ENCODE measurements at regions not wholly inside any gene's neighbourhood (a gene's known extent, or its start where the extent isn't known, plus 50 kb on each side); places are given as distances from the start of the nearest gene placed in this dataset.

DNA sequence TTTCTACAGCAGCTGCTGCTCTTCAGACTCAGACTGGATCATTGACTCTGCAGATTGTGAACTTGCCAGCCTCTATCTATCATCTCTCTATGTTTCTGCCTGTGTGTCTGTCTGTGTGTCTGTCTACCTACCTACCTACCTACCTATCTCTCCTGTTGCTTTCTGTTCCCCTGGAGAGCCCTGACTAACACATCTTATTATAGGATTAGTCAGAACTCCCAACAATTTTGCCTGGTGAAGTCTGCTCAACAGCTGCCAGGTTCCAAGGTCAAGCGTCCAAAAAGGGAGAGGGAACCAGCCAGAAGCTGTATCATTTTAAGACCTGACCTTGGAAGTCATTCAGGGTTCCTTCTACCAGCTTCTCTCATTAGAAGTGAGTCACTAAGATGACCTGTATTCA, 579.0 kb upstream of the DPP6 start:
- no peak for DNase-seq

DNA sequence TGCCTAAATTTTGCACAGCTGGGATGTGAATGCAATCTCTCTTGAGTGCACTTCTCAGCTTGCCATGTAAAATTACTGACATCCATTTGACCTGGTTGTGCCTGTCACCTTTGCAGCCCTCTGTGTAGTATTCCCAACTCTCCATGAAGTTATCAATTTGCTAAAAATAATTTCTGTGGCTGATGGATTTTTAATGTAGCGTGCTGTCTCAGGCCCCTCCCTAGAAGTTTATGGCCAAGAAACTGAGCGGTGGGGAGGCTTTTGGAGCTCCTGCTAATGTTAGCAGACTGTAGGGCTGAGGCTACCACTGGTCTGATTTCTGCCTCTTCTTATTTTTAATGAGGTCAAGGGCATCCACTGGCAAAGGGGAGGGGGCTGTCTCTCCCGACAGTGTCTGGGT, 577.0 kb upstream of the DPP6 start:
- no peak for DNase-seq

DNA sequence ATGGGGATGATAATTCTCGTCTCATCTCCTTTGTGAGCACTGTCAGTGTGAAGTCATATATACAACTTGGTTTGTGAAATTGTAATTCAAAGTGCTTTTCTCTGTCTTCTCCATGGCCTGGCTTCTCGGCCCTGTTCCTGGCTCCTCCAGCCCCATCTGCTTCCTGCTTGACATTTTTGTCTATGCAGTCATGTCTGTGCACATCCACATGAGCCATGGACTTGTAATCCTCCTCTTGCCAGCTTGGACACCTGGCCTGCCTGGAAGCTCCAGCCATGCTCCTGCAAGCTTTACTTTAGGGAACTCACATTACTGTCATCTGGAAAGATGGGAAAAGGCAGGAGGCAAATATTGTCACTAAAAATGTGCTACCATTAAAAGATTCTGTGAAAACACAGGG, 576.0 kb upstream of the DPP6 start:
- no peak for DNase-seq

DNA sequence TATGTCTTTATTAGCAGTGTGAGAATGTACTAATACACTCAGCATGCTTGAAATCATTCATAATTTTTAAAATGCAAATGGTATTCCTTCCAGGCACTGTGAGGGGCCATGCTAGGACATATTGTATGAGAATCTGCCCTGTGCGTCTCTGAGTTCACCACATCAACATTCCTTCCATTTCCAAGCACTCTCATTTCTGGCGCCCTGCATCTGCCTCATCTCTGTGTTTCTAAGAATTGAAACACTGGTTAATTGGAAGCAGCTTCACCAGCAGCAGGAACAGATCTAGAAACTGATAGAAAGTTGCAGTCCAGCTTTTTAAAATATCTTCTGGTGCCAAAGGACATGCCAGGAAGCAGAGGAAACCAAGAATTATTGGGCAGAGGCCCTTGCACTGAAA, 555.9 kb upstream of the DPP6 start:
- no peak for DNase-seq

DNA sequence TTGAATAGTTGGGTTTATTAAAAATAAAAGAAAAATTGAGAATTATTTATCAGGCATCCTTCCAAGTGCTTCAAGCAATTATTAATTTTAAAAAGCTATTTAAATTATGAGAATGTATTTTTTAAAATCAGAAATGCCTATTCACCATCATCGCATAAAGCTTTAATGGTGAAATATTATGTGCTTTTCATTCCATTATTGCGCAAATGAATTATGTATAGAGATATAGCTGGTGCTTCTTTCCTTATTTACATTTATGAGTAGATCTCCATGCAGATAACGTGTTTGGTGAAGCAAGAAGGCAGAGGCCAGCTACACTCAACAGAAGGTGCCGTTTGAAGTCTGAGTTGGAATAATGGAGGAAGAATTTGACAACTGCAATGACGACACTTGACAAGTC, 549.1 kb upstream of the DPP6 start:
- DNase-seq = no peak

DNA sequence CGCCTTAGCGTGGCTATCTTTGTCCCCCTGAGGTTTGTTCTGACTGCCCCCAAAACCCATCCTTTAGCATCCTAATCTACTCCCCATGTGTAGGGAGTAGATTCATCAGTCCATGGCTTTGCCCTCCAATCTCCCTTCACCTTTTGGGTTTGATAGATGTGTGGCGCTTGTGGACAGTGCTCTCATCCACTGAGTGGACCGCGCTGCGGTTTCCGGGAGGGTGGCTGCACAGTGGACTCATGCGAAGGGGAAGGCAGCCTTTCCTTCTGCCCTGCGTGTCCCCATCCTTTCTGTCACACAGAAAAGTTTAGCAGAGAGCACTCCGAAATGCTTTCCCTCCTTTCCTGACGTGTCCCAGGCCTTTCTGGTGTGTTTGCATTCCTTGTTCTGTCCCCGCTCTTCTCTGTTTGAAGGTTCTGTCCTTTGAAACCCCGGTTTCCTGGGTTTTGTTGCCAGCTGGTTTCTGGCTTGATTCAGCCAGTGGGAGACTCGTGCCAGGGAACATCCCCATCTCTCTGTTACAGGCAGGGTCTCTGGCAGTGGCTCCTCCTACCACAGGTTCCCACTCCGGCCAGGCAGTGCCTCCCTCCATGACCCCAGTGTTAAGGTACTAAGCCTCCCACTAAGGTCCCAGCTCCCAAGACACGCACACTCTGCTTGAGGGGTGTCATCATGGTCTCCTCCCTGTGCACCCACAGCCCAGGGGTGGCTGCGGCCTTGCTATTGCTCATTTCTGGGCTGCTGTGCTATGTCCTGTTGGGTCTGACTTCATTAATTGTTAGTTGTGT, 547.7 kb upstream of the DPP6 start:
- DNase-seq = no peak

DNA sequence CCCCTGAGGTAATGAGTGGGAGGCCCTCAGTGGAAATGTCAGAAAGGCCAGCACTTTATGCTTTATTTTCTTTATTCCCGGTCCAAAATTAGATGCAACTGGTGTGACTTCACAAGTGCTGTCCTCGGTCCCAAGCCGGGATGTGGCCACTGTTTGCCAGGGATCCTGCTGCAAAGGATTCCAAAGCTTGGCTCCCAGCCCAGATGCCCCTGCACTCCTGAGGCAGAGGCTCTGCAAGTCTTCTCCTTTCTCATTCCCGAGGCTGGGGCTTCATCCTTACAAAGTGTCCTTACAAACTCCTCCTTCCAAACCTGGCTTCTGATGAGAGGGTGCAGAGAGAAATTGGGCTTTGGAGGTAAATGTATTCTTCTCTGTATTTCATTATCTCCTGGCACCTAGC, 544.3 kb upstream of the DPP6 start:
- no peak for DNase-seq

DNA sequence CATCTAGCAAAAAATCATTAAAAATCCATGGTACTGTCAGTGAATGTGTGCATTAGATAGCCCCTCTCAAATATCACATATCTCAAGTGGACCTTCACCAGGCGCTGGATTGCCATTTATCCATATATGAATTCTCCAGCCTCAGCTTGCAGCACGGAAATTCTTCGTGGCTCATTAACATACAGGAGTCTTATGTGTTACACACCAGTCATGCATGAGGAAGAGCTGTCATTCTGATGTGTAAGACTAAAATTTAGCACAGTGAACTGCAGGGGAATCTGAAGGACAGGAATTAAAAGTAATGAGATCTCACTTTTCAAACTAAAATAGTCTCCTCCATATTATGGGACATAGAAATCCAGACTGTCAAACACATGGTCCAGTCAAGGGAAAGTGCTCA, 542.4 kb upstream of the DPP6 start:
- DNase-seq = no peak

DNA sequence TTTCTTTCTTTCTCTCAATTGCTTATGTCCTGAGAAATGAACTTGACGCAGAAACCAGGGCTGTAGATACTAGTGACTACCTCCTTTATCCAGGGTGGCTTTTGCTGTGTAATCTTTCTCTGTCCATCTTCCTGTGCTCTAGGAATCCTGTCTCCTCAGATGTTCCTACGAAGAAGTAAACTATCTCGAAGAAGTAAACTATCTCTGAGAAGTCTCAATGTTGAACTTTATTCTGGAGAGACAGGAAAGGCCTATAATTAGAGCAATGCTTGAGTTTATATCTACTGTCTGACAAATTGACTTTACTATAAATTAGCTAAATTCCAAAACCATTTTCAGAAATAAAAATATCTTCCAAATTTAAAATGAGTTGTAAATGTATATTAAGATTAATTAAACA, 541.5 kb upstream of the DPP6 start:
- no peak for DNase-seq

DNA sequence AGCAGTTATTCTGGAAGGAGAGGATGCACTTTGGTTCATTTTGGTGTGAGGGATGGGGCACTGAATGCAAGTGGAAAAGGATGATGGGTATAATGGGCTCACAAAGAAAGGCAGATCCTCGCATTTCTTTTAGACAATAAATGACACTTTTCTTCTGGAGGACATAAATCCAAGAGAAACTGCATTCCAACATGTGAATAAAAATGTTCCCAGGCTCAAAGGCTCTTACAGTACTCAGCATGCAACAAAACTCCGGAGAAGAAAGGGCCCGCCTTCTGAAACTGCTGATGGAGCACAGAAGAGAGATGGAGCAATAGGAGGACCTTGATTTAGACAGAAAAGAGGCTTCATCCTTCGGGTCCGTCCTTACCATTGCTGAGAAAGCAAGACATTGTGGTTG, 538.2 kb upstream of the DPP6 start:
- DNase-seq = no peak

DNA sequence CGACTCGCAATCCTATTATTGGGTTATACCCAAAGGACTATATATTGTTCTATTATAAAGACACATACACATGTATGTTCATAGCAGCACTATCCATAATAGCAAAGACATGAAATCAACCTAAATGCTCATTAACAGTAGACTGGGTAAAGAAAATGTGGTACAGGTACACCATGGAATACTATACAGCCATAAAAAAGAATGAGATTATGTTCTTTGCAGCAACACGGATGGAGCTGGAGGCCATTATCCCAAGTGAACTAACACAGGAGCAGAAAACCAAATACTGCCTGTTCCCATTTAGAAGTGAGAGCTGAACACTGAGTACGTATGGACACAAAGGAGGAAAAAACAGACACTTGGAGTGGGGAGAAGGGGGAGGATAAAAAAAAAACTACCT, 536.8 kb upstream of the DPP6 start:
- no peak for DNase-seq

DNA sequence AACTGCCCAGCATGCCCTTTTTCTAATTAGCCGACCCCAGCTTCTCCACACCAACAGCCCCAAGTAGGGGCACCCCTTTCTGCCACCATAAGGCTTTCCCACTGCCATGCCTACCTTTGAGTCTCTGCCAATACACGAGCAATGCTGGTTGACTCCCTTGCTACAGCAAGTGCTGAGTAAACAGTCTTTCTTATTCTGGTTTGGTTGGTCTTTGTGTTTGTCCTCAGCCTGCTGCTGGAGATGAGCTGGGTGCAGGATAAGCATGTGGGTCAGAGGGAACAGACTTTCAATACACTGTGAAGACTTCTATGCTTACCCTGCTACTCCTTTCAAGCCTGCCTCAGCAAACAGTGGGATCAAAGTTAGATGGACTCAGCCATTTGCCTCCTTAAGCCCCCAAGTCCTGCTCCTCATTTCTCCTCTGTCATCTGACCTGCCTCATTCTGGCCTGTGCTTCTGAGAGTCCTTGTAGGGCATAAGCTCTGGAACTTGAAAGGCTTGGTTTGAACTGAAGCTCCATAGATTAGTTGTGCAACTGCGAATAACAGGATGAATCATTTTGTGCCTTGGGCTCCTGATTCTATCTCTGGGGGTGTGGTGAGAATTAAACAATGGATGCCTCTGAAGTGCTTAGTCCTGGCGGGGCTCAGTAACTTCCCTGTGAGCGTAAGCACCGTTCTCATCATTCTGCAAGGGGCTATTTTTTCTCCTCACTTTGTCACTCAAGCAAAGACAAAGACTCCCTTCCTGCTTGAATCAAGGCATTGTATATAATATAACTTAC, 533.8 kb upstream of the DPP6 start:
- no peak for DNase-seq

DNA sequence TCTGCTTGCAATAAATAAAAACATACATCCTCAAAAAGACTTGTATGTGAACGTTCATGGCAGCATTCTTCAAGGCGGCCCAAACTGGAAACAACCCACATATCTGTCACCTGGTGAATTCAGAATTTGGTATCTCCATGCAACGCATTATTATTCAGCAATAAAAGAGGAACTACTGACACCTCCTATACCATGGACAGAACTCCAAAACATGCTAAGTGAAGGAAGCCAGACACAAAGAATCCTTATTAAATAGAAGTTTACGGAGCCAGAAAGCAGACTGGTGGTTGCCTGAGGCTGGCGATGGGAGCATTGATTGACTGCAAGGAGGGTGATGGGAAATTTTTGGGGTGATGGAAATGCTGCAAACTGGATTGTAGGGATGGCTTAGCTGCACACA, 530.8 kb upstream of the DPP6 start:
- DNase-seq = no peak

DNA sequence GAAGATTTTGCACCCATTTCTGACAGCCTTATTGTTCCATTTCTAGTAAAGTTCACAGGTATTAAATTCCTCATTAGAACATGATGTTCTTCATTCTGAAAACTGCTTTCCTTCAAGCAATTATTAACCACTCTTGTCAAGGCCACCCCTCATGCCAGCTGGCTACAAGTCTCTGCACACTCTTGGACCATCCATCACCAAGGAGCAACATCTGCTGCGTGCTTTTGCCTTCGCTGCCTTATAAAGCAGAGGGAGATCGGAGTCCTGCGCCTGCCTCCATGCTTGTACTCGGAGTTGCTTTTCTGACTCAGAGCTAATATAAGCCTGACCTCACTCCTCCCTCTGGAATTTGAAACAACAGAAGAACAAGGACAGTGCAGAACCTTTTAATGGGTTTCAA, 529.9 kb upstream of the DPP6 start:
- peak; percentile 12 to 71 for DNase-seq

DNA sequence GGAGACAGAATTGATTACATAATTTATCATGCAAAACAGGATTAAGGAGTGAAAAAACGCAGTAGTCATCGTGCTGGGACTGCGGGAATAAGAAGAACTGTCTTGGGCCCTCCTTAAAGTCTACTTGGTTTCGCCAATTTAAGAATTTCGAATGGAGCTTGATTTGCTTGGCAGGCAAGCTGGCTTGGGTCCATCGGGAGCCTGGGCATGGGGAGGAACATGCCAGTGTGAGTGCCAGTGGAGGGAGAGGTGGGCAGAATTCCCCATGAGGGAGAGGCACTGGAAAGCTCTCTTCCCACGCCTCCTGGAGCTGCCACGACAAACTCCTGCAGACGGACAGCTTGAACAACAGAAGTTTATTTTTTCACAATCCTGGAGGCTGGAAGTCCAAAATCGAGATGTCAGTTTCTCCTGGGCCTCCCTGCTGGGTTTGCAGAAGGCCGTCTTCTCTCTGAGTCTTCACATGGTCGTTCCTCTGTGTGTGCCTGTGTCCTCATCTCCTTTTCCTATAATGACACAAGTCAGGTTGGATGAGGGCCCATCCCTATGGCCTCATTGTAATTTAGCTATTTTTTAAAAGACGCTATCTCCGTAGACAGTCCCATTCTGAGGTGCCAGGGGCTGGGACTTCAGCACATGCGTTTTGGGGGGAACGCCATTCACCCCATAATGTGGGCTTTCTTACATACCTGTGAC, 528.7 kb upstream of the DPP6 start:
- DNase-seq = no peak

DNA sequence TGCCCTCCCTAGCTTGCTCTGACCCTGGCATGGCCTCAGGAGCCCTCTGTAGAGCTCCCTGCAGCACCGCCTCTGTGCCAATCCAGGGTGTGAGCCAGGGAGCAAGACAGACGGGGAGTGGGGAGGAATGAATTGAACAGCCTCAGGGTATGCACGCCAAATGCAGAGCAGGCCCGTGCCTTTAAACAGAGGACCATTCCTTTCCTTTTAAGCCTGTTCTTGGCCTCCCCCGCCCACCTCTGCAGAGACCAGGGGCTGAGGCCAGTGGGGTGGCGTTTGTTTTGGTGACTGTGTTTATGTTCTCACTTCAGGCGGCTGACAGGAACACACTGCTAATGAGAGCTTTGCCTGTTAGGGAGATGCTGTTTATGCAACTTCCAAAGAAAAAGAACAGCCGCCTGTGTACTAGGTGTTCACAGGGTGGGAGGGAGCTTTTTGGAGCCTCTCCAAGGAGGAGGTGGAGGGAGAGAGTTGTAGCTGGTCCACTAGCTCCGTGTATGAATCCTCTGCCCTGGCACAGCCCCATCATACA, 528.1 kb upstream of the DPP6 start:
- no peak for DNase-seq

DNA sequence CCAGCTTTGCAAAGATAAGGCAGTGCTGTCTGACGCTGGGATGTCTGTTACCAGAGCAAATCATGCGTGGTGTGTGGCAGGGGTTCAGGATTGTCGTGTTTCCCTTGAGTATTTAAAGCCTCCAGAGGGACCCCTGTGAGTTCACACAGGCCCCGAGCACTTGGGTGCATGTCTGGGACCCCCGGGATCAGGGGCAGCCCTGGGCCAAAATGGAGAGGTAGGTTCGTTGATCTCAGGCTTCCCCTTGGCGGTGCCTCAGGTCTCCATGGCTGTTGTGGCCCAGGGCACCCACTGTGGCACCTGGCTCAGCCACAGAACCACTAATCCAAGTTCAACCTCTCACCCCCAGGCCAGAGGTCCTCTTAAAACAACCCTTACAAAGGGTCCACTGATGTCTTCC, 523.1 kb upstream of the DPP6 start:
- DNase-seq = no peak

DNA sequence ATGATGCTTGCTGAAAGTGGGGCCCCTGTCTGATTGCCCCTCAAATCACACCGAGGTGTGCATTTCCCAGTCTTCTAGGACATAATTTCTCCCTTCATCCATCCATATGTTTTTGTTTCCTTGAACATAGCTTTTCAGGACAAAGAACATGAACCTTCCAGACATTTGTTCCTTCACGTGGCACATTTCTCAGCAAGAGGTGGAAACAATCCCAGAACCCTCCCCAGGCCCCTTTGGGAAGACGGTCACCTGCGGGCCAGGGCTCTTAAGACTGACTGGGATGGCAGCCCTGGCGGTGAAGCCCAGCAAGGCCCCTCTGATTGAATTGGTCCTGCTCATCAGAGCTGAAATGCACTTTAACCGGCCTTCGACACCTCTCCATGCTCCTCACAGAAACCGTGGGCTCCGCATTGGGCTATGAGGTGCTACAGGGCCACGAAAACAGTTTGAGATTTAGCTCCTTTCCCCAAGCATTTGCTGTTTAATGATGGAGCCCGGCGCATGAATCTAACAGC, 522.5 kb upstream of the DPP6 start:
- DNase-seq = no peak

DNA sequence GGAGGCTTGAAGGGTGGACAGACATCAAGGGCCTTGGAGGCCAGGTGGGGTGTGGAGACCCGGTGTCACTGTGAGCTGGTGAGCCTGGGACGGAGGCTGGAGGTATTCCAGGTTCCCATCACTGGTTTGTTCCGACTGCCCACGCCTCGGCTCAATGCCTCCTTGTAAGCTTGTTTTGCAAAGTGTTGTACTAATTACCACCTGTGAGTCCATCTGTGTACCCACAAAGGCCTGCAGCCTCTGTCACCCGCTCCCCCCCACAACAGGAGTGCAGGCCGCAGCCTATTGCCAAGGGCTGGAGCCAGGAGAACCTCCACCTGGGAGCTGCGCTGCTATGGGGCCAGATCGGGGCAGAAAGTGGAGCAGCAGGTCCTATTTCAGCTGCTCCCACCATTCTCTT, 521.8 kb upstream of the DPP6 start:
- DNase-seq = peak in 1 of 2 experiments; percentile 40

DNA sequence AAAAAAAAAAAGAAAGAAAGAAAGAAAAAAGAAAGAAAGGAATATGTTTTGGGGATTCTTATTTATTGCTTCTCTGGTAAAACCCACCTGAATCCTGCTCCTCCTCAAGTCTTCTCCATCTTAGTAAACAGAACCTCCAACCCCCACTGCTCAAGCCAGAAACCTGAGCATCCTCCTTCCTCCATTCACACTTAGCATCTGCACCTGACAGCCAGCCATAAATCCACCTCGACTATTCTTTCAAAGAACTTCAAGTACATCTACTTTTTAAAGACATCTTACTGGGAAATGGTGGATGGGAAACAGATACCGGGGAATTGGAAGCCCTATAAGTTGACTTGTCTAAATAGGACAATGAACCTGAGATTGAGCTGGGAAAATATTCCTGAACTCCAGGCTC, 519.9 kb upstream of the DPP6 start:
- no peak for DNase-seq

DNA sequence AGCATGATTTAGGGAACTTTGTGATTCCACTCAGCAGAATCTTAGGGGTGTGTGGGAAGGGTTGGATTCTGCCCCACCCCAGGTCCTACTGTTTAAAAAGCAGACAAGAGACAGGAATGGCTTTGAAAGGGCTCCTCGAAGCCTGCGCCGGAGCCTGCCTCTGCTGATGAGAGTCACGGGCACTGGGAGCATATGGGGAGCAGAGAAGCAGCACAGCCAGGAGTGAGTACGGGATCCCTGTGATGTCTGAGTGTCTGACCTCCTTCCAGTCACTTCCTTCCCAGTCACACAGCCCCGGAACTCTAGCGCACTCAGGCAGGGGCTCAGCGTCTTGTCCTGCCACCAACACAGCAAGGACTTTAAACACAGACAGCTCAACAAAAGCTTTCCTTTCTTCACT, 514.9 kb upstream of the DPP6 start:
- DNase-seq = no peak

DNA sequence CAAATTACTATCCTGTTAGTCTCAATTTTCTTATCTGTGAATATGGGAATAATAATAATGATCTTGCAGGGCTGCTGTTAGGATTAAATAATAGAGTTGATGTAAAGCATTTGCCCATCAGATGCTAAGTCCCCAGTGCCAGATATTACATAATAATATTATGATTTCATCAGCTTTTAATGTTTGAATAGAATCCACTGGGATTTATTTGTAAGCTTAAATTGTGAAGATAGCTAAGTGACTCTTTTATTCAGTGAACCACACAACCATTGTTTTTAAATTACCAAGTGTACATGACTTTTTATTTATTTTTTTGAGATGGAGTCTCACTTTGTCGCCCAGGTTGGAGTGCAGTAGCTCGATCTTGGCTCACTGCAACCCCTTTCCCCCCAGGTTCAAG, 510.3 kb upstream of the DPP6 start:
- no peak for DNase-seq

DNA sequence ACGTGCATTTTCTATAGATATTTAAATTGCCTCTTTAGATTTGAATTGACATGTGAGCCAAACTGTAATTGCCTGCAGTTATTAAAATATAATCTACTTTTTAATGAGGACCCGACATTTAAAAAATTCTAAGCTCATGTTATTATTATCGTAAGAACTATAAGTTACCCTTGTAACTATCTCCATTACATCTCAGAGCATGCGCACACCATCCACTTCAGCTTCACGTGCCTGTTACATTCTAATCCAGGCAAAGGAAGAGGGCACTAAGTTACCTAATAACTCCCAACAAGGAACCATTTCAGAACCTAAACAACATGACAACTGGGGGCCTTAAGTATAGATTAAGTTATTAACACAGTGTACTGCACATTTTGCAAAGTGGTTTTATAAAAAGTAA, 509.0 kb upstream of the DPP6 start:
- no peak for DNase-seq

DNA sequence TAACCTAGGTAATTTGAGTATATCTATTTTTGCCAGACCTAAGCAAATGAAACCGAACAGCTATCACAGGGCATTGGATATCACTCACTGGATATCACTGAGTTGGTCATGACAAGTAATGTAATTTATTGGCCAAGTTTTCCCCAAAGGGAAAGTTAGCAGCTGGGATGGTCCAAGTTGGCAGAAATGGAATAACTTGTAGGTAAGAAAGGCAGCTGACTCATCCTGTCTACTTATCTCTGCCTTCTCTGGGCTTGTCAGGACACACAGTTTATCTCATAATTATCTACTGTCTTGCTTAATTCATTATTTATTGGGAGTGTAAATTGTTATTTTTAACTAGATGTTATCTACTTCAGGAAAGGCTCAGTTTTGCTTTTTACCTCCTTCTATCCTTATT, 502.0 kb upstream of the DPP6 start:
- DNase-seq = no peak

Measured in NCI-H524 (cell line).